ENCODE measurements at regions not wholly inside any gene's neighbourhood (a gene's known extent, or its start where the extent isn't known, plus 50 kb on each side); places are given as distances from the start of the nearest gene placed in this dataset.

DNA sequence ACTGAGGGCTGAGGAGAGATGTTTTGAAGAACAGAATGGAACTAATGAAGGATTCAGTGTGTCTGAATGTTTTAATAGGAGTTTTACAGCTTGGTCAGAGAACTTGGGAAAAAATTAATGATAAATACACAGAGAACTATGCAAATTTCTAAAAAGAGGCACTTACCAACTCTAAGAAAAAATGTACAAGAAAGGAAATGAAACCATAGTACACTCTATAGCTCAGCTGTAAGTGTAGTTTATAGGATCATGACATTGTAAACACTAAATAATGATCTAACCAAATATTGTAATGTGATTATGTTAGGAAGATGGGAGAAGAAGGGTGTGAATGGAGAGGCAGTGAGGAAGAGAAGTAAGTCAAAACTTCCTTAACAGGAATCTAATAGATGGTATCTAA is 205.2 kb downstream of the SEC61B start:
- TF ChIP-seq, protein P1, sequence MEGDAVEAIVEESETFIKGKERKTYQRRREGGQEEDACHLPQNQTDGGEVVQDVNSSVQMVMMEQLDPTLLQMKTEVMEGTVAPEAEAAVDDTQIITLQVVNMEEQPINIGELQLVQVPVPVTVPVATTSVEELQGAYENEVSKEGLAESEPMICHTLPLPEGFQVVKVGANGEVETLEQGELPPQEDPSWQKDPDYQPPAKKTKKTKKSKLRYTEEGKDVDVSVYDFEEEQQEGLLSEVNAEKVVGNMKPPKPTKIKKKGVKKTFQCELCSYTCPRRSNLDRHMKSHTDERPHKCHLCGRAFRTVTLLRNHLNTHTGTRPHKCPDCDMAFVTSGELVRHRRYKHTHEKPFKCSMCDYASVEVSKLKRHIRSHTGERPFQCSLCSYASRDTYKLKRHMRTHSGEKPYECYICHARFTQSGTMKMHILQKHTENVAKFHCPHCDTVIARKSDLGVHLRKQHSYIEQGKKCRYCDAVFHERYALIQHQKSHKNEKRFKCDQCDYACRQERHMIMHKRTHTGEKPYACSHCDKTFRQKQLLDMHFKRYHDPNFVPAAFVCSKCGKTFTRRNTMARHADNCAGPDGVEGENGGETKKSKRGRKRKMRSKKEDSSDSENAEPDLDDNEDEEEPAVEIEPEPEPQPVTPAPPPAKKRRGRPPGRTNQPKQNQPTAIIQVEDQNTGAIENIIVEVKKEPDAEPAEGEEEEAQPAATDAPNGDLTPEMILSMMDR (conservative IDR thresholded peaks at IDR 0.05; ENCODE audit: low read depth, low read length), result no peak
- no peak for TF ChIP-seq EZH2 (IDR thresholded peaks at IDR 0.05; ENCODE audit: low read length, unreplicated experiment)

Data from PC-3 (cell line).